ENCODE measurements at regions not wholly inside any gene's neighbourhood (a gene's known extent, or its start where the extent isn't known, plus 50 kb on each side); places are given as distances from the start of the nearest gene placed in this dataset.
"Not testable (repeated sequence)": the region's sequence is repeated elsewhere in the genome, so short reads cannot be mapped to it uniquely, and the experiment has no call there.

GRCh38 chr14:105993814-105994213 is 467.4 kb downstream of the TMEM121 start (continued):
- no peak for TF ChIP-seq JUND (IDR thresholded peaks at IDR 0.05; ENCODE audit: low read length)
- no peak for TF ChIP-seq TAF1 (IDR thresholded peaks at IDR 0.05; ENCODE audit: low read depth, low read length)
- no peak for TF ChIP-seq TEAD4 (IDR thresholded peaks at IDR 0.05; ENCODE audit: low read depth, low read length)
- no peak for TF ChIP-seq ATF2 (IDR thresholded peaks at IDR 0.05; ENCODE audit: low read length)
- TF ChIP-seq ASH2L (IDR thresholded peaks at IDR 0.05; ENCODE audit: low read length): no peak

GRCh38 chr14:105995011-105995710 is 468.8 kb downstream of the TMEM121 start:
- H4K8ac ChIP-seq (ENCODE audit: extremely low read depth, insufficient read depth, low read length); H2BK12ac ChIP-seq (ENCODE audit: low read depth, low read length); H3K4ac ChIP-seq (replicated peaks; ENCODE audit: insufficient read length, low read depth, low read length); H2BK15ac ChIP-seq (ENCODE audit: low read length); POLR2A ChIA-PET (ENCODE audit: partially characterized antibody); DNase-seq (ENCODE audit: low read depth in 1 of 2, low spot score in 2 of 2); H4K91ac ChIP-seq (replicated peaks; ENCODE audit: insufficient read length, low read length); H3K79me2 ChIP-seq (ENCODE audit: control insufficient read depth in 1 of 2, insufficient read depth in 2 of 2, low read length in 2 of 2); H4K5ac ChIP-seq (ENCODE audit: insufficient read length, low read depth, low read length); H3K56ac ChIP-seq (replicated peaks; ENCODE audit: insufficient read length, low read depth, low read length); H2AFZ ChIP-seq (ENCODE audit: low read length); H3K27ac ChIP-seq (ENCODE audit: low read depth, low read length); H3K23ac ChIP-seq (ENCODE audit: insufficient read length); H3K4me3 ChIP-seq (ENCODE audit: extremely low read depth in 1 of 4, insufficient read depth in 2 of 4, low read depth in 3 of 4, low read length in 4 of 4); H3K23me2 ChIP-seq (ENCODE audit: low read depth, low read length); H3K27me3 ChIP-seq (replicated peaks in 1 of 4; ENCODE audit: control insufficient read depth in 3 of 4, extremely low read depth in 1 of 4, insufficient read depth in 3 of 4, low read length in 3 of 4); H3K18ac ChIP-seq (ENCODE audit: extremely low read depth, low read length); H3K79me1 ChIP-seq (ENCODE audit: low read depth, low read length); H3K9ac ChIP-seq (replicated peaks in 1 of 4; ENCODE audit: extremely low read depth in 1 of 4, low read depth in 3 of 4, low read length in 3 of 4); H3K36me3 ChIP-seq (ENCODE audit: control insufficient read depth in 2 of 4, insufficient read depth in 4 of 4, low read length in 3 of 4); H2BK5ac ChIP-seq (ENCODE audit: low read depth, low read length); H4K20me1 ChIP-seq (replicated peaks in 1 of 2; ENCODE audit: control insufficient read depth in 1 of 2, insufficient read depth in 2 of 2, low read length in 2 of 2); H2AK5ac ChIP-seq (ENCODE audit: low read depth, low read length); H3K4me2 ChIP-seq (ENCODE audit: insufficient read depth in 1 of 2, low read depth in 2 of 2, low read length in 2 of 2); H2BK20ac ChIP-seq (ENCODE audit: low read length); H3K4me1 ChIP-seq (replicated peaks in 1 of 4; ENCODE audit: control insufficient read depth in 3 of 4, insufficient read depth in 4 of 4, low read length in 3 of 4); H2BK120ac ChIP-seq (replicated peaks; ENCODE audit: low read depth, low read length); H3K14ac ChIP-seq (ENCODE audit: insufficient read length): not testable (repeated sequence)
- CTCF ChIA-PET (ENCODE audit: partially characterized antibody): interaction anchor here (1.2 kb wide), 1 partner anchor 601 kb away, joined by 3 read pairs; no protein-coding TSS in a partner anchor
- WGBS, 2 experiments (ENCODE audit: extremely low coverage in 1 of 2, insufficient coverage in 1 of 2, insufficient read length in 1 of 2, insufficient replicate concordance in 2 of 2, low coverage in 1 of 2, low lambda C conversion rate in 2 of 2, missing lambda C conversion rate in 1 of 2): 65% methylated on average over 4 of the region's 4 CpGs; no CpG with 5 or more reads in 1 of the 2 experiments
- peaks cover 22 to 54% of the 10 kb centered on the region in 2 experiments for H3K9me3 ChIP-seq (ENCODE audit: insufficient read depth in 2 of 2, low read depth in 1 of 2, low read length in 1 of 2)
- FAIRE-seq: peak; percentile 7

Data from H1 (cell line).